HG02970 (cell line): ENCODE measurements at regions not wholly inside any gene's neighbourhood (a gene's known extent, or its start where the extent isn't known, plus 50 kb on each side); places are given as distances from the start of the nearest gene placed in this dataset.

ENCODE experiments used
- ATAC-seq: cut with Tn5 transposase; IDR thresholded peaks from one replicate; pipeline ENCODE4 v1.9.1; 2021; ENCODE audit warnings: mild to moderate bottlenecking, moderate library complexity, moderate number of reproducible peaks; ENCODE audit not compliant: unreplicated experiment, low FRiP score

DNA sequence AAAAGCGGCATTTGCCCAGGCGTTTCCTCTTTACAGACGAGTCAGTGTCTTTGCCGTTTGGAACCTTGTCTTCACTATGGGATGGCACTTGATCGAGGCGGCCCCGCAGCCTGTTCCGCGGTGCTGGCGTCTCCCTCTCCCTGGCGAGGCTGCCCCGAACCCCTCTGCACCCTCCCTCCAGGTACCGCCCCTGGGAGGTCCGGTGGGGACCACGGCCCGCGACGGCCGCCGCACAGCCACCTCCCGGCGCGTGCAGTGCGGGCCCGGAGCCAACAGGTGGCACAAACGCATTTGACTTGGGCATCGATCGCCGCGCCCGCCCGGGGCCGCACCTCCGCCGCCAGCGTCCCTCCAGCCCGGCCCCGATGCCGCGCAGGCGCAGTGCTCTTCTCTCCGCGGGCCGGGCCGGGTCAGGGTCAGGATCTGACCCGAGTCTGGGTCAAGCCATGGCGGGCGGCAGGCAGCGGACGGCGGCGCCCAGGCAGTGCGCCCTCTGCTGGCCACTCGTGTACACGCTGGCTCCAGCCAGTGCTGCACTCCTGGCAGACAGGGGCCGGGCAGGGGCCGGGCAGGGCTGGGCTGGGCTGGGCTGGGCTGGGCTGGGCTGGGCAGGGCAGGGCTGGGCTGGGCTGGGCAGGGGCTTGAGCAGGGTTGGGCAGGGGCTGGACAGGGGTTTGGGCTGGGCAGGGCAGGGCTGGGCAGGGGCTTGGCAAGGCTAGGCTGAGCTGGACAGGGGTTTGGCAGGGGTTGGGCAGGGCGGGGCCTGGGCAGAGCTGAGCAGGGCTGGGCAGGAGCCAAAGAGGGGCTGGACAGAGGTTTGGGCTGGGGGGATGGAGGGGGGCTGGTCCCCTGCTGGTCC lies 155.8 kb upstream of the IRX4 start:
- peak; percentile 91 for ATAC-seq

DNA sequence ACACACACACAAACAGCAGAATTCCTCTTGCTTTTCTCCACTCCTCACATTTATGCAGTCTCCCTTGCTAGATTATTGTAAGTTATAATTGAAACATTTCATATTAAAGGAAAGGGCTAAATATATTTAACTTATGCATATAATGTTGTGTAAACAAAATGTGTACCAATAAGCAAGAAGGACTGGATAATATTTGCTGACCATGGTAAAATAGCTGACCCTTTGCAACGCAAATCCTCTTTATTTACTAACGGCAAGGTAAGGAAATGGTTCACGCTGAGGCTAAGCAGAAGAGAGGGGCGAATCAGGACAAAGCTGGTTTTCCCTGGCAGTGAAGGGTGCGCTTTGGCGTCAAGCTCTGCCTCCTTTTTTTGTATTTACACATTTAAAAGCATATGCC lies 154.2 kb upstream of the IRX4 start:
- no peak for ATAC-seq

DNA sequence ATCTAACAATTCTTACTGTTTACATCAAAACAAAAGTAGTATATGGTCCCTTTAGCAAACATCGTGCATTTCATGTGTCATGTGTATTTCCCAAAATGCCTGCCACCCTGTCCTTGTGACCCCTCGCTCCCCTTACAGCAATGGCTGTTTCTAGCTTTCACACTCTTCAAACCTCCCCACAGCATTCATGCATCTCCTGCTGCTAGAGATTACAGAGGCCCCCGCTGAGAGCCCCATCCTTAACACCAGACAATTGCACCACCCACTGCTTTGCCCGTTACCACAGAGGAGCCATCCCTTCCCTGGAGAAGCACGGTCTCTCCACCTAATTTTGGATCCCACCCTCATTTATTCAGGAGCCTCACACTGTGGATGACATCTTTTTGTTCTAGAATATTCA lies 149.7 kb upstream of the IRX4 start:
- no peak for ATAC-seq

DNA sequence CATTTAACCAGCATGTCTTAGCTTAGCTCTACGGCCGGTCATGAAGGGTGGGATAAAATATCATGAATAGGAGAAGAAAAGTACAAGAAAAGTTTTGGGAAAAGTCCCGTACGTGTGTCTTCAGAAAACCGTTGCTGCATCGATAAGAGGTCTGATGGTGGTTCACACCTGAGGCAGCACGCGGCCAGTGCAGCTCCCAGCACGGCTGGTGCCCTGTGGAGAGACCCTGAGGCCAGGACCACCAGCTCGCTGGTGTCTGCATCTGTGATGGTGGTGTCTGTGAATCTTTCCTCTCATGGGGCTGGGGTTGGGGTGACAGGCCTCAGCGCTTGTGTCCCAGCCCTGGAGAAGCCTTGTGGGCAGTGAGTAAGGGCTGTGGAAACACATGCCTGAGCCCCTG lies 148.9 kb upstream of the IRX4 start:
- no peak for ATAC-seq

DNA sequence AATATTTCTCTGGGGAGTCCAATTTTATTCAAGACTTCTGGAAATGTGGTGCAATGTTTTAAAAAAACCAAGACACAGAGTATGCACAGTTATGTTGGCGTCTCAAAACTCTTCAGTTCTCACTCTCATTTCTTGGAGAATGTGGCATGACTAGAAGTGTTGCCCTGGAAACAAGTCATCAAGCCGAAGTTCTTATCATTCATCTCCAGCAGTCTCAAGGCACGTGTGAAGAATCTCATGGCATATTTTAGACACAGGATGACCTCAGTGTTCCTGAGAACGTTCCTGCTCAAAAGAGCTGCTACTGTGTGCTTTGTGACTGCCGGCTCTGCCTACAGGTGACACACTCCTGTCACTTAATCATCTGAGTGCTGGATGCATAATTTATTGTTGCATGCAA lies 147.4 kb upstream of the IRX4 start:
- no peak for ATAC-seq

DNA sequence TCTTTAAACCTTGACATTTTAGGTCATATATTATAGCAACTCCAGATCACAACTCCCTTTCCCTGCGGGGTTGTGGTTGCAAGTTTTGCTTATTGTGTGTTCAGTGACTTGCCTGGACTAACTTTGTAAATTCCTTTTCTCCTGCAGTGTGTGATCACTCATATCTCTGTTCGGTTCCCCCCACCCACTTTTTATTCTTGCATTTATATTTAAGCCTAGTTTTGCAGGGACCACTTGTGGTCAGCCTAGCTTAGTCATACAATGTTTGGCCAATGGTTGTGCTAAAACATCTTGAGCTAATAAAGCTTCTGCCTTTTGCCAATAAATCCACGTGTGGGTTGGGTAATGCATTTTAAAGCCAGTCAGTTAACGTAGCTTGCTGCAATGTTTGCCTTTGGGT lies 146.5 kb upstream of the IRX4 start:
- no peak for ATAC-seq

DNA sequence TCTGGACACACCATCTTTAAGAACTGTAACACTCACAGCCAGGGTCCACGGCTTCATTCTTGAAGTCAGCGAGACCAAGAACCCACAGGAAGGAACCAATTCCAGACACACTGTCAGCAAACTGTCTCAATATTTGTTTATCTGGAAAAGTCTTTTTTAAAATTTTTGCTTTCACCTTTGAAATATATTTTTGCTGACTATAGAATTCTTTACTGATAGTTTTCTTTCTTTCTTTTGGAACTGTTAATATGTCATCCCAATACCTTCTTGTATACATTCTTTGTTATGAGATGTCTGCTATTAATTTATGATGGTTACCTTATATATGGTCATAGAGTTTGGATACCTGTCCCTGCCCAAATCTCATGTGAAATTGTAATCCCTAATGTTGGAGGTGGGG lies 145.1 kb upstream of the IRX4 start:
- ATAC-seq: no peak

DNA sequence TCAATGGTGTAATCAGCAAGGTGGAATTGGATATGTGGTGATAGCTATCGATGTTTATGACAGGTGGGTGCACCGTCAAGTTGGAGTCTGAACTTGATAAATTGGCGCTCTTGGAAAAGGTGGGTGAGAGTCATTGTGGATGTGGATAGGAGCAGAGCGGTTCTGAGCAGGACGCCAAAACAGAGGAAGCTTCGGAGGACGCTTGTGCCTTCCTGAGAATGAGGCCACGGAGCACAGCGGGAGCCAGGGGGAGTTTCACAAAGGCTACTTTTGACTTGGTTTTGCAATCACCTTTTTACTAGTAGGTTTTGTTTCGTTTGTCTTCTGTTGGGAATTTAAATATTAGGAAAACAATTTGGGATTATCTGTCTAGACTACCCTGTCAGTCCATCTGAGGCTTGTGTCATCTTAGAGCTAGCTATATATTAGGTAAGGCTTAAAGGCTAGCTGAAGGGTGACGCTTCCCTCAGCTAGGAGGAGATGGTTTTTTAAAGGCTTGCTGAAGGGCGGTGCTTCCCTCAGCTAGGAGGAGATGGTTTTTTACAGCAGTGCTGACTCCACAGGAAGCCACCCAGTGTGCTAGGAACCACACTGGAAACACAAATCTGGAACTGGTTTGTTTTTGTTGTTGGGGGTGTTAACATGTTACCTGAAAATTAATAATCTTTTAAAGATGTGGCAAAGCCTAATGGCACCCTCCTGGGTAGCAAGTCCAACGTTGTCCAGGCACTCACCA lies 142.4 kb upstream of the IRX4 start:
- ATAC-seq: no peak

DNA sequence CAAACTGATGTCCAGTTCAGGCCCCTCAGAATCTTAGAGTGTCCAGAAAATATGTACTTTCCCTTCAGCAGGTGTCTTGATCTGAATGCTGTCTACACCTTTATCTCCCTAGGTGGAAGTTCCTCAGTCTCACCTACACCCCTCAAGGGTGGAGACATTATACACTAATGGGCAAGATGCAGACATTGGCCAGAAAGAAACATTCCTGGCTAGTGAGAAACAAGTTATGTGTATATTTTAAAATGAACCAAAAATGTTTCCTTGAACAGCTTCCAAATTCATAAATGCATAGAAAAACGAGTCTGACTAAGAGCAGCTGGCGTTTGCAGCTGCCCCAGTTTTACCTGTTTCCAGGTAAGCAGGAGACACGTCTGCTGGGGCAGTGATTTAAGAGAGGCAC lies 140.5 kb upstream of the IRX4 start:
- no peak for ATAC-seq

DNA sequence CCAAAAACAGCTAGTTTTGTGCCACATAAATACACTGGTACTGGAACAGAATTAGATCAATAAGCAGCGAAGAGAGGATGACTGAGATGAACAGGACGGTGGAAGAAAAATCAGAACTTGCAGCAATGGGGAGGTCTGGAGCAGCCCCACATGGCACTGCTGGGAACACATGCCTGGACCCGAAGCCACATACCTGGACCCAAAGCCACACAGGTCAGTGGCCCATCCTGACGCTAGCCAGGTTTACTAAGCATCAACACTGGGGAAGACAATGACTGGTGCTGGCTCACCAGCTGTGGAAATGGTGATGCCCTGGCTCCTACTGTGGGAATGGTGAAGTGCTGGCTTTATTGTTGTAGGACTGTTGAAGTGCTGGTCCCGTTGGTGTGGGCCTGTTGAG lies 139.7 kb upstream of the IRX4 start:
- no peak for ATAC-seq

DNA sequence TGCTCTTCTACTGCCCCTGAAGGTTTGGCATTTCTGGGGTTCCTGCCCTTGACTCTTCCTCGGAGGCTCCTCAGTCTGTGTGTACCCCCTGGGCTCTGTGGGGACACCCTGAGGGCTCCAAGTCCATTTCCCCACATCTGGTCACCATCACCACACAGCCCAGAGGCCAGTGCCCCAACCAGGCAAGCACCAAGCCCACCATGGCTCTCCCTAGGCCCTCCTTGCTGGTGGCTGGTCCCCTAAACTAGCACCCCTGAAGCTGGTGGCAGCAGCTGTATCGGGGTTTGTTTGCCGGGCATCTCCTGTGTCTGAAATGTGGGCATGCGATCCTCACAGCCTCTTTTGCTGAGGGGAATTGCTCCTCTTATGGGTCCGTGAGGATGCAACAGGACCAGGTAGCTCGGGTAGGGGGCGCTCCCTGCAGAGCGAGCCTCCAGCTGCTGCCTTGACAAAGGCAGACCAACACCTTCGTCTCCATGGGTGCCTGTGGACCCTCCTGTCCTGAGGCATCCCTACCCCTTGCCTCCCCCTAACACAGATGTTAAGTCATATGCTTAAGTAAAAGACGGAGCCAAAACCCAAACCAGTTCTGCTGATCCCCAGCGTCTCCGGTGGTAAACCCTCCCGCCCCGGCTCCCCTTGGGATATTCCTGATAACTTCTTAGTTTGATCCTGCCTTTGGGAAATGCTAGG lies 138.9 kb upstream of the IRX4 start:
- no peak for ATAC-seq

DNA sequence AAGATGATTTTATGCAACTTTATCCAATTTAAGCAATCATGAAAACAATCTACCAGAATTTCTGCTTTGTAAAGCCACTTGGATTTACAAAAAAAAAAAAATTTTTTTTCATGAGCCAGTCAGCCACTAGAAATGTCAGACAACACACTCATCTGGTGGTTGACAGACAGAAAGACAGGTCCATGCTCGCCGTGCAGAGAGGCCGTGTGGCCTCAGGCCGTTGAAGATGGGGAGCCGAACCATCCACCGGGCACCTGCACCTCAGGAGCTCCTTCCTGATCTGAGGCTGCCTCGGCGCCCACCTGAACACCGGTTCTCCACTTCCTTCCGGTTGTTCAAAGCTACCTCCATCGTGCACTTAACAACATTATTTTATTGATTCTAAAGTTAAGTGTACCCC lies 138.0 kb upstream of the IRX4 start:
- ATAC-seq: no peak

DNA sequence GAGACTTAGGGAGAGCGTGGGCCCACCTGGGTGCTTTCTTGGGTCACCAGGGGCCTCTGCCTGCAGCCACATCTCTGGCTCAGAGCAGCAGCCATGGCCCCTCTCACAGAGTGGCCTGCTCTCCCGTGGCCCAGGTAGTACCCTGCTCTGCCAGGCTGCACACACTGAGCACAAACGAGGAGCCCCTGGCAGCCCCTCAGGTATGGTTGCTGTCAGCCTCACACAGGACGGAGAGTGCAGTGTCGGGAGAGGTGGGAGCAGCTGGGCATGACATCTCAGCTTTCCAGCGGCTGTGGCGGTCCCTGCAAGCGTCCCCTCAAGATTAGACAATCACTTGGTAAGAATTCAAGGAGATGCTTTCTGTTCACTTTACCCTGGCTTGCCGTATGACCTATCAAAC lies 137.0 kb upstream of the IRX4 start:
- ATAC-seq: no peak

DNA sequence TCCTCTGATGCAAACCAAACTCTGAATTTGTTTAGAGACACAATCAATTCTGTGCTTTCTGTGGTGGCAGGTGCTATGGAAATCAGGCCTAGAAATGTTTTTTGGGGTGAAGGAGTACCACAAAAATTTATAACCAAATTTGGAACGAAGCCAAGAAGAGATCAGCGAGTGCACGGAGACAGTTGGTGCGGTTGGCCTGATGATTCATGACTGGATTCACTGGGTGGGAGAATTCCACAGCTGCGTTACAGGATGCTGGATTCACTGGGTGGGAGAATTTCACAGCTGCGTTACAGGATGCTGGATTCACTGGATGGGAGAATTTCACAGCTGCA lies 135.6 kb upstream of the IRX4 start:
- ATAC-seq: no peak

DNA sequence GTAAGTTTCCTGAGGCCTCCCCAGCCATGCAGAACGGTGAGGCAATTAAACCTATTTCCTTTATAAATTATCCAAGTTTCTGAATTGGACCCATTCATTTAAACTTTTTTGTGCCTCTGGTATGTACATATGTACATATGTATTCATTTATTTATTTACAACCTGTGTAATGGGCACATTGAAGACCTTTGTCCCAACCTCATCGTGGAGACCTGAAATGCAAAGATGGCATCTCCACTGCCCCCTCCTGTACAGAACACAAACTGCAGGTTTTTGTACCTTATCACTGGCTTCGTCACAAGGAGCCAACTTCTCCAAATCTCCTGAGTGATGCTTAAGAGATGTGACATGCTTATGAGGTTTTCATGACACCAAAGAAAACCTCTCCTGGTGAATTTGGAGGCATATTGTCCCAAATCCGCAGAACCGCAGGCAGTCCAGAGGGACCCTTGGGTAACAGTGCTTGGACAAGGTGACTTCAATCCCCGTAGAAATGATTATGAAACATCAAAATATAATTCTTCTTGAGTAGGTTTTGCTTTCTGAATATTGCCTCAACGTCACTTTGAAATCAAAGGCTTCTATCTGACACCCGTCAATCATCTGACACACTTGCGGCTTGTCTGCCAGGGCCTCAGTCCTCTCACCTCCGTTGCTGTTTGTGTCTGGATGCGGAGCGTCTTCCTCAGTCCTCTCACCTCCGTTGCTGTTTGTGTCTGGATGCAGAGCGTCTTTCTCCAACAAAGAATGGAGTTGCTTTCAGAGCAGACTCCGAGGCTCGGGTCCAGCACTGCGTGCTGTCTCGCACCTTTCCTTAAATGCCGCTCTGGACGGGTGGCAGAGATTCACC lies 135.0 kb upstream of the IRX4 start:
- ATAC-seq: no peak

DNA sequence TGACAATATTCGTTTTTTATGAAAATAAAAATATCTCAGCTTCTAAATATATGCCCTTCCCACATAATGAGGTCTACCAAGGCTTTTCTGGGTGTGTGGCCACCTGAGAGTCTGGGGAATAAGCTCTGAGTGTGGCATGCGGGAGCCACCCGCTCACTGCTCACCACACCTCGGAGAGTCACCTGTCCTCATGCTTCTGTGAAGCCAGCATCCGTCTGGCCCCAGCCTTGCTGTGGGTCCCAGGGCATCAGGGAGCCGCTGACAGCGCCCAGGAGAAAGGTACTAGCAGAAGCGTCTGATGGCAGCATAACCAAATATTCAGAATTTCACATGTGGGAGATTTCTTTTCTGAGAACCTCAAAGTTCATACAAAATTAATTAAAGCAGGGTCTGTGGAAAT lies 133.2 kb upstream of the IRX4 start:
- no peak for ATAC-seq

DNA sequence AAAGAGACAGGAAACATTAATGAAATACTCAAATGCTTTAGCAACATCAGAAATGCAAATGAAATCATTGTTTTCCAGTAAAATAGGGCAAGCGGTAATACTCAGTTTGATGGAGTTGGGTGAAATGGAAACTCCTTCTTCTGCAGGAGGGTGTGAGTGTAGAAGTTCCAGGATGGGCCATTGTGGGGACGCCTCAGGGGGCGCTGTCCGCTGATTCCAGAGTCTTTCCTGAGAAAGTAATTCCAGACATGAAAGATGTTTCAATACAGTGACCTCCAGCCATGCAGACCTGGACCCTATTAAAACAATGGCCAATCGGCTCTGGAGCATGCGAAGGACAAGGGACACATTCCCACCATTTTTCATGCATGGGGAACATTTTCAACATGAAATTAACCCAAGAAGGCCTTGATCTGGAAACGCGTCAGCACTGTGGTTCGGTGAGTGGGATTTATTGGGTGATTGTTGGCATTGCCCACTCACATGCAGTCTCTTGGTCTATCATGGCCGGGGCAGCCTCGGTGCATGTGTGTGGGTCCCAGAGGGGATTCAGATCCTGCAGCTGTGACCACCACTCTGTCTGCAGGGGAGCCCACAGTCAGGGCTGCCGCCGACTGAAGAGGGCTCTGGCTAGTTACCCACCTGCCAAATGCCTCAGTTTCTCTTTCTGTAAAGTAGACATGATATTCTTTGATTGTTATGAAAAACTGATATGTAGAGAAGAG lies 132.6 kb upstream of the IRX4 start:
- ATAC-seq: no peak

DNA sequence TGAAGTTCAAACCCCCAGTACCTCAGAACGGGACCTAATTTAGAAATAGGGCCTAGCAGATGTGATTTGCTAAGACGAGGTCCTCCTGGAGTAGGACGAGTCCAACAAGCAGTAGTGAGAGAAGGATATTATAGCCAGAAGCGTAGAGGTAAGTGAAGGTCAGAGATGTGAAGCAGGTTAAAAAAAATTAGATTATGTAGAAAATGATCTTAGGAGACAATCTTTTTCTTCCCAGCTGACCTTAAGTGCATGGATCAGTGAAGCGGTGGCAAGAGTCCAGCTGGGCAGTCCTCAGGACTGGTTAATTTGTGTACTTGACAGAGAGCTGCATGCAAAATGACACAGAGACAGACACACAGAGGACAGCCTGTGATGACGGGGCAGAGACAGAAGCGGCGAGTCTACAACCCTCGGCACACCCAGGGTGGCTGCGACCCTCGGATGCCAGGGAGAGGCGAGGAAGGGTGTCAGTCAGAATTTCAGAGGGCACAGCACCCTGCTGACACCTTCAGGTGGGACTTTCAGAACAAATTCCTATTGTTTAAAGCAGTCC lies 131.4 kb upstream of the IRX4 start:
- no peak for ATAC-seq

DNA sequence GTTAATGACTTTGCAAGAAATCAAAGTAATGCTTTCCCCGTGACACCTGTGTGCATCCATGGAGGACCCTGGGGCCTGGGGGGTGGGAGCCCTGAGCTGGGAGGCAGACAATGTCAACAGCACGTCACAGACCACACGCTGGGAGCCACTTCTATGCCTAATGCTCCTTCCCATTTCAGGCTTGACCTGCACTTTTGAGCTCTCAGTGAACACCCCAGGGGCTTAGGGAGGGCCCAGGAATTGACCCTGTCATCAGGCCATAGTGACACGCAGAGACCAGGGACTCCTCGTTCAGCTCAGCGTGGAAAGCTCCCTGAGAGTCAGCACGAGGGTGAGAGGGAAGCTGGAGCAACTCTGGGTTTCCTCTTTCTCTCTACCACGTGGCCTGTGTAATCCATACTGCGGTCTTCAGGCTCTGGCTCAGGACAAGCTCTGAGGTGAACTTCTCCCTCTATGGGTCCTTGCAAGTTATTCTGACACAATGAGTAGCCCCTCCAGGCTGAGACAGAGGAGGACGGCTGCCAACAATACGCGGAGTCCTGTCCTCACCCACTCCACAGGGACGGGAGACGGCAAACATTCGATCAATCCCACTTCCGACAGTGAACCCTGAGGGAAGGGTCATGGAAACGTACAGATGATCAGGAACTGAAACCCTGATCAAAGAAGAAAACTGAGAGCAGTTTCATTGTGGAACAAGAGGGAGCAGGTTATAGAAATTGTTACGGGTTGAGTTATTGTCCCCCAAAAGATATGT lies 130.8 kb upstream of the IRX4 start:
- no peak for ATAC-seq
